Lower lobe of right lung (tissue), 2 donors: ENCODE measurements at regions not wholly inside any gene's neighbourhood (a gene's known extent, or its start where the extent isn't known, plus 50 kb on each side); places are given as distances from the start of the nearest gene placed in this dataset.

Source experiments
- ATAC-seq, 2 donors: fragments of 200-7000 bp; cut with Tn5 transposase; one replicate each; pipeline ENCODE4 v1.9.1; 2020 to 2022; ENCODE audit warnings: mild to moderate bottlenecking in 2 of 2, moderate library complexity in 2 of 2
- DNase-seq: peaks from one replicate; pipeline ENCODE4 v3.0.0-alpha.2; 2020
- H3K27ac ChIP-seq: fragments of 200-600 bp; one replicate; pipeline ENCODE4 v1.8.0; 2022
- H3K27me3 ChIP-seq: fragments of 200-600 bp; one replicate; pipeline ENCODE4 v1.8.0; 2022; ENCODE audit warnings: low read depth
- H3K36me3 ChIP-seq: fragments of 200-600 bp; one replicate; pipeline ENCODE4 v1.8.0; 2022; ENCODE audit warnings: mild to moderate bottlenecking
- H3K4me1 ChIP-seq: fragments of 200-600 bp; one replicate; pipeline ENCODE4 v1.8.0; 2022
- H3K4me3 ChIP-seq: fragments of 200-600 bp; one replicate; pipeline ENCODE4 v1.8.0; 2022; ENCODE audit warnings: mild to moderate bottlenecking
- H3K9me3 ChIP-seq: fragments of 200-600 bp; one replicate; pipeline ENCODE4 v1.8.0; 2022
- intact Hi-C: fragments of 100-400 bp; cut with DNase I; formaldehyde crosslinking; loops from one replicate; pipeline ENCODE4 v1.11.0; 2022
- TF ChIP-seq, protein P1 (sequence below): fragments of 200-600 bp; IDR thresholded peaks from one replicate; pipeline ENCODE4 v1.8.0; 2022; ENCODE audit warnings: antibody characterized with exemption, mild to moderate bottlenecking
- donor health status: DM: no; HTN: yes; CAD: no; lungs with severe emphysema.

DNA sequence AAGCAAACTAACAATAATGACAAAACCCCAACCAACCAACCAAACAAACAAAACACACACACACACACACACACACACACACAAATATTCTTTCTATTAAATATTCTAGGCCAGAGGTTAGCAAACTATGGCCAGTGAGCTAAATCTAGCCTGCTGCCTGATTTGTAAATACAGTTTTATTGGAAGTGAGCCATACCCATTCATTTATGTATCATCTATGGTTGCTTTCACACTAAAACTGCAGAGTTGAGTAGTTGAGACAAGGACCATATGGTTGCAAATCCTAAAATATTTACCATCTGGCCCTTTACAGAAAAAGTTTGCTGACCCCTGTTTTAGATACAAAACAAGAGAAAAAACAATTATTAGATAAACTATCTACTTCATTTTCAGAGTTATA lies 620.5 kb upstream of the SEMA6A start:
- ATAC-seq, result no peak
- no peaks in the 10 kb centered on the region for H3K4me1 ChIP-seq
- no peaks in the 10 kb centered on the region for H3K36me3 ChIP-seq
- no peak overlapping the region for H3K4me3 ChIP-seq
- TF ChIP-seq, protein P1, sequence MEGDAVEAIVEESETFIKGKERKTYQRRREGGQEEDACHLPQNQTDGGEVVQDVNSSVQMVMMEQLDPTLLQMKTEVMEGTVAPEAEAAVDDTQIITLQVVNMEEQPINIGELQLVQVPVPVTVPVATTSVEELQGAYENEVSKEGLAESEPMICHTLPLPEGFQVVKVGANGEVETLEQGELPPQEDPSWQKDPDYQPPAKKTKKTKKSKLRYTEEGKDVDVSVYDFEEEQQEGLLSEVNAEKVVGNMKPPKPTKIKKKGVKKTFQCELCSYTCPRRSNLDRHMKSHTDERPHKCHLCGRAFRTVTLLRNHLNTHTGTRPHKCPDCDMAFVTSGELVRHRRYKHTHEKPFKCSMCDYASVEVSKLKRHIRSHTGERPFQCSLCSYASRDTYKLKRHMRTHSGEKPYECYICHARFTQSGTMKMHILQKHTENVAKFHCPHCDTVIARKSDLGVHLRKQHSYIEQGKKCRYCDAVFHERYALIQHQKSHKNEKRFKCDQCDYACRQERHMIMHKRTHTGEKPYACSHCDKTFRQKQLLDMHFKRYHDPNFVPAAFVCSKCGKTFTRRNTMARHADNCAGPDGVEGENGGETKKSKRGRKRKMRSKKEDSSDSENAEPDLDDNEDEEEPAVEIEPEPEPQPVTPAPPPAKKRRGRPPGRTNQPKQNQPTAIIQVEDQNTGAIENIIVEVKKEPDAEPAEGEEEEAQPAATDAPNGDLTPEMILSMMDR, result no peak
- no peak for DNase-seq
- H3K27ac ChIP-seq, result no peak overlapping the region
- H3K9me3 ChIP-seq, result no peaks in the 10 kb centered on the region
- no peaks in the 10 kb centered on the region for H3K27me3 ChIP-seq
- intact Hi-C loops, result no loop called here

DNA sequence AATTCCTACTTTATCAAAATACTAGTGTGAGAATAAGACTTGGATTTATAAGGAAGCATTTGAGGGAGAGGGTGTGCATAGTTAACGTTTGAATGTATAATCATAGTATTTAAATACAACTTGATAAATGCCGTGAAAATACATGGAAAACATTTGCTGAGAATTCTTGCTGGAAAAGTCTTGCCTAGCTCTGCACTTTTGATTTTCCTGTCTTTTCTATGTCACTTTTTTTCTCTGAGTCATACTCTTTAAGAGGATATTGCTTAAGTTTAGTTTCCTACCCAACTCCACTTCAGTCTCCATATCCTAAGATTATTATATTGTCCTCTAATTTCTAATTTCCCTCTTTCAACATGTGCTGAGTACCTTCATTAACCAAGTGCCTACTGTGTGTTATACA lies 616.6 kb upstream of the SEMA6A start:
- H3K36me3 ChIP-seq, result no peaks in the 10 kb centered on the region
- no peaks in the 10 kb centered on the region for H3K27me3 ChIP-seq
- TF ChIP-seq, protein P1, result no peak
- H3K4me3 ChIP-seq, result no peak overlapping the region
- H3K9me3 ChIP-seq, result no peaks in the 10 kb centered on the region
- H3K27ac ChIP-seq, result no peak overlapping the region
- H3K4me1 ChIP-seq, result no peaks in the 10 kb centered on the region
- intact Hi-C loops, result no loop called here
- ATAC-seq, result no peak
- no peak for DNase-seq

DNA sequence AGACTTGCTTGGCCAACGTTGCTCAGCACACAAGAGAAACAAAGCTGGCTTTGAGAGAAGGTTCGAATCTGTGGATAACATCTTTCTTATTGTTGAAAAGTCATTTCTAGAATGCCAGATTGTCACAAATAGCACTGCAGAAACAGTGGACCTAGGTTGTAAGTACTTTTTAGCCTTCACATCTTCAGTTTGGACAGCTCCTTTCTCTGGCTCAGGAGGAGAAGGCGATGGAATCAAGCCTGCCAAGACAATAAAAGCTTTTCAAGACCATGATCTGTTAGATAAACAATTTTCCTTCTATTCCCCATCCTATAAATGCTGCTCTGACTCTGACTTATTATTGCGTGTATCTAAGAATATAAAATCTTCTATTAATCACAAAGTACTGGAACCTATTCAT lies 615.2 kb upstream of the SEMA6A start:
- no peaks in the 10 kb centered on the region for H3K4me1 ChIP-seq
- intact Hi-C loops, result no loop called here
- ATAC-seq (no peak), DNase-seq (no peak)
- TF ChIP-seq, protein P1, result no peak
- H3K4me3 ChIP-seq, result no peak overlapping the region
- no peak overlapping the region for H3K27ac ChIP-seq
- no peaks in the 10 kb centered on the region for H3K9me3 ChIP-seq
- H3K36me3 ChIP-seq, result no peaks in the 10 kb centered on the region
- H3K27me3 ChIP-seq, result no peaks in the 10 kb centered on the region

DNA sequence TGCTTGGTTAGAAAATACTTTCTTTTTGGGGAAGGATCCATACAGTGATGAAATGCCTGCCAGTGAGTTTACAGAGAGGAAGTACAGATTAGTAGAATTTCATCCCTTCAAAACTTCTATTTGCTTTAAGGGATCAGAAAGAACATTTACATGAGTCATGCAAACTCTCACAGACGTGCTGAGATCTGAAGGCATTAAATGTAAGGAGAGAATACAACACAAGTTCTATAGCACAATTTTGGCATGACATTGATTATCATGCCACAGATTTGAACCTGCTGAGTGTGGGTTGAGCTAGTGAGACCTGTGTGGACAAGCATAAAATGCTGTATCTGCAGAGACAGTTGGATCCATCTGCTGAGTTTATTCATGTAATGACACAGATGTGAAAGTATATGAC lies 613.6 kb upstream of the SEMA6A start:
- no peaks in the 10 kb centered on the region for H3K9me3 ChIP-seq

DNA sequence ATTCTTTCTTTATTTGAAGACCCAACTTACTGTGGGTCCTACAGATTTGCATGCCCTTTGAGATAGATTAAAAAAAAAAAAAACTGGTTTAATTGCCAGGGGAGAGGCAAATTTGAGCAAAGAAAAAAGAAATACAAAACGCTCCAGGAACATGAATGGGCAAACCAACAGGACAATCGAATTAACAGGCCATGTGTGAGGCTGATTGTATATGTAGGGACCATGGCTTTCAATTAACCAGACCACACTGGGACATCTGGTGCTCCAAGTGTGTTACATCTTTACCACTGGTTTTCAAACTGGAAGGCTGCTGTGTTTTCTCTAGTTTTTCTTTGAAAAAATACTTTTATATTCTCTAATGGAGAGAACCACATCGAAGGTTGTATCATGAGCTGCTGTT lies 612.1 kb upstream of the SEMA6A start:
- no peak for ATAC-seq
- DNase-seq, result no peak
- H3K4me1 ChIP-seq, result no peaks in the 10 kb centered on the region
- H3K4me3 ChIP-seq, result no peak overlapping the region
- H3K36me3 ChIP-seq, result no peaks in the 10 kb centered on the region
- no peak overlapping the region for H3K27ac ChIP-seq
- TF ChIP-seq, protein P1, result no peak
- H3K9me3 ChIP-seq, result no peaks in the 10 kb centered on the region
- intact Hi-C loops, result no loop called here
- no peaks in the 10 kb centered on the region for H3K27me3 ChIP-seq

More for the DNA sequence above, 613.6 kb upstream of the SEMA6A start:
- Histone ChIP-seq H3K27me3 (no peaks in the 10 kb centered on the region), H3K4me1 (no peaks in the 10 kb centered on the region), H3K36me3 (no peaks in the 10 kb centered on the region), H3K27ac (no peak overlapping the region), H3K4me3 (no peak overlapping the region)
- intact Hi-C loops, result no loop called here
- TF ChIP-seq, protein P1, result no peak
- no peak for DNase-seq
- ATAC-seq, result no peak

DNA sequence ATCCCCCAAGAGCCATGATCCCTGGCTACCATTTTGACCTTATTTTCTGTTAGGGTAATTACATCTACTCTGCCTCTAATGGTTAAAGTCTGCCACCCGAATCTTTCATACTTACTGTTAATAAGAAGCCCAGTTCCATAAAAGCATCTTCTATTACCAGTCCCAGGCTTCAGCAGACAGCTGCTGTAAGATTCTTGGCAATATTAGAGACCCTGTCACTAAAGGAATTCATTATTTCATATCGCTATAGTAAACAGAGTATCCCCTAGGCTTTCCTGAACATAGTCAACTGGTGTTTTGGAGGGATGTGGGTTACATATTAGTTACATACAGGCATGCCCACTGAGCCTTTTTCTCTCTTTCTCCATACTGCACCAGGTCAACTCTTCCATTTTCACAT lies 608.7 kb upstream of the SEMA6A start:
- intact Hi-C loops, result no loop called here
- DNase-seq (no peak), ATAC-seq (no peak)
- TF ChIP-seq, protein P1, result no peak
- H3K4me1 ChIP-seq, result no peaks in the 10 kb centered on the region
- H3K27ac ChIP-seq, result no peak overlapping the region
- H3K4me3 ChIP-seq, result no peak overlapping the region
- no peaks in the 10 kb centered on the region for H3K9me3 ChIP-seq
- no peaks in the 10 kb centered on the region for H3K27me3 ChIP-seq
- no peaks in the 10 kb centered on the region for H3K36me3 ChIP-seq
